HG03439 (cell line): ENCODE measurements at regions not wholly inside any gene's neighbourhood (a gene's known extent, or its start where the extent isn't known, plus 50 kb on each side); places are given as distances from the start of the nearest gene placed in this dataset.

Experiments
- ATAC-seq: cut with Tn5 transposase; IDR thresholded peaks from one replicate; pipeline ENCODE4 v1.9.1; 2021; ENCODE audit warnings: mild to moderate bottlenecking, moderate library complexity; ENCODE audit not compliant: unreplicated experiment

- no peak for ATAC-seq
Observed at GRCh38 chr3:78139166-78139565, 1099.3 kb downstream of the ROBO2 start.

GRCh38 chr3:78140274-78140673 lies 1100.4 kb downstream of the ROBO2 start:
- no peak for ATAC-seq

DNA sequence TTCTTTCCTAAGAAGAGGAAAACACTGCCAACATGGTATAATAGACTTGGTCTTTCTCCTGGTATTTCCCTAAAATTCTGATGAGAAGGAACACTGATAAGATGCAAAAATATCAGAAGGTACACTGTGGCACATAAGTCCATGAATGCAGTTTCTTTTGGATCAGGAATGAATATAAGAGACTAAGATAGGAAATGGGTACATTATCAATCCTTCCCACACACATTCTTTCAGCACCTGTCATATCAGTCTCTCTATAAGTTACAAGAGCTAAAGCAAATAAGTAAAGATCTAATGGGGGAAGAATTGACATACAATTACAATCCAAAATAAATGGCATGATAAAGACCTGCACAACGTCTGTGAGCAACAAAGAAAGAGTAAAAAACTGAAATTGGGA lies 1101.0 kb downstream of the ROBO2 start:
- ATAC-seq, result no peak

GRCh38 chr3:78141269-78141668 lies 1101.4 kb downstream of the ROBO2 start:
- no peak for ATAC-seq

GRCh38 chr3:78143000-78143399 lies 1103.1 kb downstream of the ROBO2 start:
- no peak for ATAC-seq

- ATAC-seq, result no peak
Observed at GRCh38 chr3:78148986-78149717, 1109.3 kb downstream of the ROBO2 start.

DNA sequence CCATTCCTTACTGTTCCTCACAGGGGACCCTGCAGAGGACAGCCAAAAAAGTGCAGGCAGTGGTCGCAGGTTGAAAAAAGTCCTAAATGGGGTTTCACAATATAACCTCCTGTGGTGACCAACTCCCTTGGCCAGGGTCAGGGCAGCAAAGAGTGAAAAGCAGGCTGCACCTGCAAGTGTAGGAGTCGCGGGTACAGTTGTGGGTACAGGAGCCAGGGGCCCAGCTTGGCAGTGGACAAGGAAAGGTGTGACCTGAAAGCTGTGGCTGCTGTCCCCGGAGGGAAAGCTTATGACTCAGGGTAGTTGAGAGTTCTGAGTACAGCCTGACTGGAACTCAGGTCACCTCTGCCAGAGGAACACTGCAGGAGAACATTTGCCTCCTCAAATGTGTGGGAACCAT lies 1114.1 kb downstream of the ROBO2 start:
- ATAC-seq, result no peak

- ATAC-seq, result no peak
Observed at GRCh38 chr3:78154521-78155186, 1114.8 kb downstream of the ROBO2 start.

- no peak for ATAC-seq
Observed at GRCh38 chr3:78161736-78162135, 1121.8 kb downstream of the ROBO2 start.

GRCh38 chr3:78163379-78163778 lies 1123.5 kb downstream of the ROBO2 start:
- ATAC-seq, result no peak

DNA sequence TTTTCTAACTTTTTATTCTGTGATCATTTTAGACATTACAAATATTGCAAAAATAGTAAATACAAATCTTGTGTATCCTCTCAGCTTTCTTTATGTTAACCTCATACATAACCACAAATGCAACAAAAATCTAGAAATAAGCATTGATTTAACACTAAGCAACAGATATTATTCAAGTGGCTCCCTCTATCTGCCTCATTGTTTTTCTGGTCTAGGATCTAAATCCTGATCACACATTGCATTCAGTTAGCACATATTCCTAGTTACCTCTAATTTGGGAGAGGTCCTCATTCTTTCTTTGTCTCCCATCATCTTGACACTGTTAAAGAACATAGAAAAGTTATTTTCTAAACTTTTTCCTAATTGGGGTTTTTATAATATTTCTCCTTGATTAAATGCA lies 1126.0 kb downstream of the ROBO2 start:
- ATAC-seq, result no peak

DNA sequence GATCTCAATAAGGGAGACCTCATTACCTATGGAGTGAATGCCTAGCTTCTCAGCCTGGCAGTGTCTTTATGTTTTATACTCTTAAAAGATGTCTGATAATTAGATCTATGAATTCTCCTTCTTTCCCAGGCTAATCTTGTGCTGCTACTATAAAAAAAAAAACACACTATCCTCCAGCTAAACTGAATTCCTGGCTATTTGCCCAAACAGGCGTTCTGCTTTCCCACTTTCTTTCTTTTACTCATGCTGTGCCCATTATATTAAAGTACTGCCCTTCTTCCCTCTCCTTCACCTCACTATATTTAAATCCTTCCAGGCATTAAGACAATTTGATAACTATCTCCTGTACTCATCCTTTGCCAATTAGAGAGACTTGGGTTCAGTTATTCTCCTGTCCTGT lies 1134.9 kb downstream of the ROBO2 start:
- no peak for ATAC-seq

GRCh38 chr3:78176869-78177268 lies 1137.0 kb downstream of the ROBO2 start:
- no peak for ATAC-seq

- no peak for ATAC-seq
Observed at GRCh38 chr3:78177780-78178179, 1137.9 kb downstream of the ROBO2 start.

DNA sequence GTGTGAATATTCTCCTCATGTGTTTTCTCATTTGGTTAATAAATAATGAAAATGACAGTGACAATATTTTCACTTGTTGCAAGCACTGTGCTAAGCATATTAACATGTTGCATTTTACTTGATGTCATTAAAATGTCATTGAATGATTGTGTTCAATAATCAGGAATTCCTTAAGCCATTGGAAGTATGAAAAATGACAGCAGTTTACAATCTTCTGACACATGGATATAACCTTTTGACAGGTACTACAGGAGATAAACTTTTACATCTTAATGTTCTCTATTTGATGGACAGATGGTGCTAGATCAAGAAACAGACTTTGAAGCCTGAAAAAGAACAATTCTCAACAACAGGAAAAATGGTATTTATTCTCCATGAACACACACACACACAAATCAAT lies 1138.3 kb downstream of the ROBO2 start:
- no peak for ATAC-seq

- ATAC-seq, result no peak
Observed at GRCh38 chr3:78178740-78179363, 1139.0 kb downstream of the ROBO2 start.

DNA sequence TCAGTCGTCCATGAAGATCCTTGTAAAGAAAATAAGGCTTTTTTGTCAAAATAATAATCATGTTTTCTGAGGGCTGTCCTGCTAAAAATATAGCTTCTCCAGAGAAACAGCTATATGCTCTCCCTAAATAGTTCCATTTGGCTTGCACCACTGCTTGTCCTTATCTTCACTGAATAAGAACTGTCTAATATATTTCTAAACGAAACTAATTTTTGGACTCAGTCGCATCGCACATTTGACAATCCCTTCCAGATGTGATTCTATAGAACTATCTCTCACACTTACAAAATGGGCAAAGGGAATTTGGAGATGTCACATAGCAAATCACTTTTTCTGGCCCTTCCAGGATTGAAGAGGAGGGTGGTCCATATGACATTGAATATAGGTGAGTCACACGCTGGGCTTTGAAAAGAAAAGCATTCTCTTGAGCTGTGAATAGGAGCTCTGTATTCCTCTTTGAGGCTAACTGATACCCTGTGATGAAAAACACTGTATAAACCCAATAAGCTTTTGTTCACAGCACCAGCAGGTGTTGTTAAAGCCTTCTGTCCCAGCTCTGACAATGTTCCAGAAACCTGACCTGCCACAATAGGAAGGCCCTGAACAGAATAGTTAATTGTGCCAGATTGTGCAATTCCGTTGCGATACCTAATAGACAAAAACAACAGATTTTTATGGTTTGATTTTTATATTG lies 1144.2 kb downstream of the ROBO2 start:
- ATAC-seq, result no peak

DNA sequence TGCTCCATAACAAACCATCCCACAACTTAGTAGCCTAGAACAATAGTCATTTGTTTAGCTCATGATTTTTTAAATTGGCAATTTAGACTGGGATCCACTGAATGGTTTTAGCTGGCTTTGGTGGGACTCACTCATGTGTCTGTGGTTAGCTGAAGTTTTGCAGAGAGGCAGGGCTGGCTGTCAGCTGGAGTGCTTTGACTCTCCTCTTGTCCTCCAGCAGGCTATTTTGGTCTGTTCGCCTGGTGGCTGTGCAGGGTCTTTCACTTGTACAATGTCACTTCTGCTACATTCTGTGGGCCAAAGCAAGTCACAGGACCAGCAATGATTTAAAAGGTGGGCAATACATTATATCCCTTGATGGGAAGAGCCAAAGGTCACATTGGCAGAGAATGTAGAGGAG lies 1146.5 kb downstream of the ROBO2 start:
- ATAC-seq, result no peak

GRCh38 chr3:78201091-78201490 lies 1161.2 kb downstream of the ROBO2 start:
- ATAC-seq, result no peak

DNA sequence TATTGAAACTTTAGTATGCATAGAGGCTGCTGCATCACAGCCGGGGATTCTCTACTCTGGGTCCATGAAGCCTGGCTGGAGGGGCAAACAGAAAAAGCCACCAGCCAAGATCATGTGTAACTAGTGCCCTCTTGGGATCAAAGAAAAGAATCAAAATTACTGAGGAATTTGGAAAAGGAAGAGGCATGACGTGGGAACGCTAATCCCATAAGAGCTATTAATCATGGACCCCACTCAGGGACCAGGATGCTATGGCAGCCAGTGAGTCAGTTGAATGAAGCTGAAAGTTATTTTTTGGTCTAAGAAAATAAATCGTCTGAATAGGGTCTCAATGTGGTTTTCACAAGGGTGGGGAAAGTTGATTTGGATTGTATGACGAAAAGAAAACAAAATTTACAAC lies 1165.1 kb downstream of the ROBO2 start:
- ATAC-seq, result no peak

- ATAC-seq, result no peak
Observed at GRCh38 chr3:78221300-78221699, 1181.4 kb downstream of the ROBO2 start.

DNA sequence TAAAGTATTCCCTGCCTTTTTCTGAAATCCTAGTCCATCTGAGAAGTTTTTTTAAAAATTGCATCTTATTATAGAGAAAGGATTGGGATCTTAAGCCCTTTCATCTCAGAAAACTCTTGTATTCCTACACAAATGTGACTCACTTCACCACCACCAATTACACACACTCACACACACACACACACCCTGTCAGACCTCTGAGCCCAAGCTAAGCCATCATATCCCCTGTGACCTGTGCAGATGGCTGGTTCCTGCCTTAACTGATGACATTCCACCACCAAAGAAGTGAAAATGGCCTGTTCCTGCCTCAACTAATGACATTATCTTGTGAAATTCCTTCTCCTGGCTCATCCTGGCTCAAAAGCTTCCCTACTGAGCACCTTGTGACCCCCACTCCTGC lies 1181.9 kb downstream of the ROBO2 start:
- no peak for ATAC-seq
